ENCODE measurements at regions not wholly inside any gene's neighbourhood (a gene's known extent, or its start where the extent isn't known, plus 50 kb on each side); places are given as distances from the start of the nearest gene placed in this dataset.

GRCh38 chr15:35705030-35705883 is 159.3 kb upstream of the DPH6 start:
- no peak overlapping the region for H3K4me3 ChIP-seq (ENCODE audit: low read depth, low read length)
- H3K27ac ChIP-seq, result peak overlapping the region; percentile 59
- H3K36me3 ChIP-seq (replicated peaks), result no peaks in the 10 kb centered on the region
- H3K27me3 ChIP-seq (replicated peaks), result no peaks in the 10 kb centered on the region
- DNase-seq, result no peak
- in situ Hi-C loops (cut with HindIII; ENCODE audit: low pct_ligation_motif_present, low sequenced_read_pairs), result no loop called here
- no peak for TF ChIP-seq CTCF (IDR thresholded peaks at IDR 0.05; ENCODE audit: low read depth, low read length, missing control alignments)

- Histone ChIP-seq H3K36me3 (replicated peaks) (no peaks in the 10 kb centered on the region), H3K4me3 (ENCODE audit: low read depth, low read length) (no peak overlapping the region), H3K27me3 (replicated peaks) (no peaks in the 10 kb centered on the region), H3K27ac (peak overlapping the region; percentile 59)
- in situ Hi-C loops (cut with HindIII; ENCODE audit: low pct_ligation_motif_present, low sequenced_read_pairs), result no loop called here
- DNase-seq, result peak; percentile 68
- no peak for TF ChIP-seq CTCF (IDR thresholded peaks at IDR 0.05; ENCODE audit: low read depth, low read length, missing control alignments)
Measured at GRCh38 chr15:35705884-35706585, 160.1 kb upstream of the DPH6 start.

GRCh38 chr15:35712956-35713355 is 167.0 kb upstream of the DPH6 start:
- no peak for DNase-seq
- H3K27ac ChIP-seq, result no peak overlapping the region
- in situ Hi-C loops (cut with HindIII; ENCODE audit: low pct_ligation_motif_present, low sequenced_read_pairs), result no loop called here

GRCh38 chr15:35713733-35714132 is 167.8 kb upstream of the DPH6 start:
- Histone ChIP-seq H3K27me3 (replicated peaks) (no peaks in the 10 kb centered on the region), H3K27ac (peak overlapping the region; percentile 52), H3K4me3 (ENCODE audit: low read depth, low read length) (no peak overlapping the region), H3K36me3 (replicated peaks) (no peaks in the 10 kb centered on the region)
- in situ Hi-C loops (cut with HindIII; ENCODE audit: low pct_ligation_motif_present, low sequenced_read_pairs), result no loop called here
- peak; percentile 72 for DNase-seq
- TF ChIP-seq CTCF (IDR thresholded peaks at IDR 0.05; ENCODE audit: low read depth, low read length, missing control alignments), result no peak

More at GRCh38 chr15:35712956-35713355, 167.0 kb upstream of the DPH6 start:
- Histone ChIP-seq H3K27me3 (replicated peaks) (no peaks in the 10 kb centered on the region), H3K36me3 (replicated peaks) (no peaks in the 10 kb centered on the region), H3K4me3 (ENCODE audit: low read depth, low read length) (no peak overlapping the region)
- no peak for TF ChIP-seq CTCF (IDR thresholded peaks at IDR 0.05; ENCODE audit: low read depth, low read length, missing control alignments)

GRCh38 chr15:35717721-35718120 is 171.8 kb upstream of the DPH6 start:
- H3K27ac ChIP-seq, result no peak overlapping the region
- in situ Hi-C loops (cut with HindIII; ENCODE audit: low pct_ligation_motif_present, low sequenced_read_pairs), result no loop called here
- no peak overlapping the region for H3K4me3 ChIP-seq (ENCODE audit: low read depth, low read length)
- TF ChIP-seq CTCF (IDR thresholded peaks at IDR 0.05; ENCODE audit: low read depth, low read length, missing control alignments), result no peak
- H3K27me3 ChIP-seq (replicated peaks), result no peaks in the 10 kb centered on the region
- no peak for DNase-seq
- no peaks in the 10 kb centered on the region for H3K36me3 ChIP-seq (replicated peaks)

All from brain microvascular endothelial cell (primary cell).